ENCODE measurements at regions not wholly inside any gene's neighbourhood (a gene's known extent, or its start where the extent isn't known, plus 50 kb on each side); places are given as distances from the start of the nearest gene placed in this dataset.
"Not testable (repeated sequence)": the region's sequence is repeated elsewhere in the genome, so short reads cannot be mapped to it uniquely, and the experiment has no call there.

GRCh38 chr1:60916906-60917305 is 165.5 kb upstream of the NFIA start:
- no peak for DNase-seq (ENCODE audit: low read depth in 2 of 2)

GRCh38 chr1:60916199-60916598 is 166.2 kb upstream of the NFIA start:
- no peak for DNase-seq (ENCODE audit: low read depth in 2 of 2)

- DNase-seq (ENCODE audit: low read depth in 2 of 2), result no peak
Measured at GRCh38 chr1:60915441-60915840, 166.9 kb upstream of the NFIA start.

GRCh38 chr1:60914982-60915381 is 167.4 kb upstream of the NFIA start:
- DNase-seq (ENCODE audit: low read depth in 2 of 2), result no peak

GRCh38 chr1:60913708-60914107 is 168.7 kb upstream of the NFIA start:
- not testable (repeated sequence) for DNase-seq (ENCODE audit: low read depth in 2 of 2)

- no peak for DNase-seq (ENCODE audit: low read depth in 2 of 2)
Measured at GRCh38 chr1:60913039-60913438, 169.3 kb upstream of the NFIA start.

- peak; percentile 60 to 75 for DNase-seq (ENCODE audit: low read depth in 2 of 2)
Measured at GRCh38 chr1:60911966-60912697, 170.2 kb upstream of the NFIA start.

GRCh38 chr1:60908159-60908558 is 174.2 kb upstream of the NFIA start:
- no peak for DNase-seq (ENCODE audit: low read depth in 2 of 2)

- DNase-seq (ENCODE audit: low read depth in 2 of 2), result no peak
Measured at GRCh38 chr1:60906526-60906925, 175.8 kb upstream of the NFIA start.

GRCh38 chr1:60906039-60906438 is 176.3 kb upstream of the NFIA start:
- no peak for DNase-seq (ENCODE audit: low read depth in 2 of 2)

- no peak for DNase-seq (ENCODE audit: low read depth in 2 of 2)
Measured at GRCh38 chr1:60904099-60904851, 178.1 kb upstream of the NFIA start.

- no peak for DNase-seq (ENCODE audit: low read depth in 2 of 2)
Measured at GRCh38 chr1:60903591-60903990, 178.8 kb upstream of the NFIA start.

GRCh38 chr1:60899464-60899863 is 182.9 kb upstream of the NFIA start:
- DNase-seq (ENCODE audit: low read depth in 2 of 2), result no peak

- no peak for DNase-seq (ENCODE audit: low read depth in 2 of 2)
Measured at GRCh38 chr1:60898987-60899386, 183.4 kb upstream of the NFIA start.

GRCh38 chr1:60898413-60898812 is 183.9 kb upstream of the NFIA start:
- no peak for DNase-seq (ENCODE audit: low read depth in 2 of 2)

GRCh38 chr1:60896701-60897363 is 185.5 kb upstream of the NFIA start:
- no peak for DNase-seq (ENCODE audit: low read depth in 2 of 2)

- DNase-seq (ENCODE audit: low read depth in 2 of 2), result no peak
Measured at GRCh38 chr1:60895701-60896100, 186.7 kb upstream of the NFIA start.

GRCh38 chr1:60895252-60895651 is 187.1 kb upstream of the NFIA start:
- DNase-seq (ENCODE audit: low read depth in 2 of 2), result no peak

- DNase-seq (ENCODE audit: low read depth in 2 of 2), result no peak
Measured at GRCh38 chr1:60894741-60895140, 187.6 kb upstream of the NFIA start.

GRCh38 chr1:60894130-60894529 is 188.2 kb upstream of the NFIA start:
- DNase-seq (ENCODE audit: low read depth in 2 of 2), result peak; percentile 25

- DNase-seq (ENCODE audit: low read depth in 2 of 2), result no peak
Measured at GRCh38 chr1:60893136-60893930, 189.0 kb upstream of the NFIA start.

GRCh38 chr1:60891765-60892164 is 190.6 kb upstream of the NFIA start:
- no peak for DNase-seq (ENCODE audit: low read depth in 2 of 2)

Data from dermis microvascular lymphatic vessel endothelial cell (primary cell).